Activated T-cell treated with anti-CD3 and anti-CD28 coated beads, Interleukin-2, amount 50 U/mL, for 72 hours (primary cell): ENCODE measurements at regions not wholly inside any gene's neighbourhood (a gene's known extent, or its start where the extent isn't known, plus 50 kb on each side); places are given as distances from the start of the nearest gene placed in this dataset.
"Not testable (repeated sequence)": the region's sequence is repeated elsewhere in the genome, so short reads cannot be mapped to it uniquely, and the experiment has no call there.

ENCODE experiments used
- ATAC-seq, 2 donors: fragments of 150-1000 bp; cut with Tn5 transposase; replicated peaks in 1 of 2; 2 replicates each; pipeline ENCODE4 v1.10.0; 2021; ENCODE audit warnings: moderate library complexity in 2 of 2, mild to moderate bottlenecking in 1 of 2
- DNase-seq, 2 donors: peaks; one replicate each; pipeline ENCODE4 v3.0.0; 2021 to 2022; ENCODE audit warnings: mixed read lengths in 1 of 2
- H3K27ac Mint-ChIP-seq: one replicate; pipeline ENCODE4 v1.8.0; 2022; ENCODE audit warnings: mild to moderate bottlenecking, moderate library complexity, mixed read lengths
- H3K27me3 Mint-ChIP-seq: one replicate; pipeline ENCODE4 v1.8.0; 2022; ENCODE audit warnings: low read depth, mixed read lengths
- H3K36me3 Mint-ChIP-seq, 2 donors: one replicate each; pipeline ENCODE4 v1.8.0; 2022; ENCODE audit warnings: mixed read lengths in 2 of 2, mild to moderate bottlenecking in 1 of 2; ENCODE audit not compliant: insufficient read depth in 2 of 2
- H3K4me1 Mint-ChIP-seq: one replicate; pipeline ENCODE4 v1.8.0; 2022; ENCODE audit warnings: low read depth, mixed read lengths
- H3K4me3 Mint-ChIP-seq, 2 donors: one replicate each; pipeline ENCODE4 v1.8.0; 2022; ENCODE audit warnings: mild to moderate bottlenecking in 2 of 2, mixed read lengths in 2 of 2, moderate library complexity in 2 of 2
- H3K9me3 Mint-ChIP-seq, 2 donors: one replicate each; pipeline ENCODE4 v1.8.0; 2022; ENCODE audit warnings: mixed read lengths in 2 of 2

DNA sequence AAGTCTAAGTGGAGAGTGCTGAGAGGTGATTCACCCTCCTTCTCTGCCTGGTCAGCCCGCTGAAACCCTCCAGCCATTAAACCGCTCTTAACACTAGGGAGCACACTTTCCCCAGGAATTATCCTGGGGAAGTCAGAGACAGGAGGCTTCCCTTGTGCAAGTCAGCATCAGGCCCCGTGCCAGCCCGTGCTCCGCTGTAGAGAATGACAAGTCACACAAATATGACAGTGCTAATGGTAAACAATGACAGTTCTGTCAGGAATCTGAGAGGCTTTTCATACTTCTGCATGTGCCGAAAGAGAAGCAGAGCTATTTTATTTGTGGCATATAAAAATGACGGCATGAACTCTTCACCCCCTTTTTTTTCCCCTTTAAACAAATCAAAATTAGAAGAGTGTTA is 816.9 kb upstream of the SLC10A2 start:
- Mint-ChIP-seq H3K4me1 (no peaks in the 10 kb centered on the region), H3K4me3 (no peak overlapping the region), H3K36me3 (no peaks in the 10 kb centered on the region), H3K9me3 (peaks cover 0 to 11% of the 10 kb centered on the region in 2 donors), H3K27me3 (no peaks in the 10 kb centered on the region), H3K27ac (no peak overlapping the region)
- DNase-seq (no peak), ATAC-seq (no peak)

DNA sequence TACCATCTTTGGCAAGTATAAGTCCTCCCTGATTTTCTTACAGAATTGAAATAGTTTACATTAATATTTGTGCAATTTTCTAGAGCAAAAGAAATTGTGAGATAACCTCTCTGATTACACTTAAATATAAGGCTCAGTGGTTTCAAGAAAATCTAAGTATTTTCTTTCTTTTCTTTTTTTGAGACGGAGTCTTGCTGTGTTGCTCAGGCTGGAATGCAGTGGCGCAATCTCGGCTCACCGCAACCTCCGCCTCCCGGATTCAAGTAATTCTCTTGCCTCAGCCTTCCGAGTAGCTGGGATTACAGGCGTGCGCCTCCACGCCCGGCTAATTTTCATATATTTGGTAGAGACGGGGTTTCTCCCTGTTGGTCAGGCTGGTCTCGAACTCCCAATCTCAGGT is 813.9 kb upstream of the SLC10A2 start:
- not testable (repeated sequence) for H3K4me3 Mint-ChIP-seq, H3K27ac Mint-ChIP-seq, H3K4me1 Mint-ChIP-seq, ATAC-seq, H3K36me3 Mint-ChIP-seq, H3K9me3 Mint-ChIP-seq, H3K27me3 Mint-ChIP-seq, DNase-seq

DNA sequence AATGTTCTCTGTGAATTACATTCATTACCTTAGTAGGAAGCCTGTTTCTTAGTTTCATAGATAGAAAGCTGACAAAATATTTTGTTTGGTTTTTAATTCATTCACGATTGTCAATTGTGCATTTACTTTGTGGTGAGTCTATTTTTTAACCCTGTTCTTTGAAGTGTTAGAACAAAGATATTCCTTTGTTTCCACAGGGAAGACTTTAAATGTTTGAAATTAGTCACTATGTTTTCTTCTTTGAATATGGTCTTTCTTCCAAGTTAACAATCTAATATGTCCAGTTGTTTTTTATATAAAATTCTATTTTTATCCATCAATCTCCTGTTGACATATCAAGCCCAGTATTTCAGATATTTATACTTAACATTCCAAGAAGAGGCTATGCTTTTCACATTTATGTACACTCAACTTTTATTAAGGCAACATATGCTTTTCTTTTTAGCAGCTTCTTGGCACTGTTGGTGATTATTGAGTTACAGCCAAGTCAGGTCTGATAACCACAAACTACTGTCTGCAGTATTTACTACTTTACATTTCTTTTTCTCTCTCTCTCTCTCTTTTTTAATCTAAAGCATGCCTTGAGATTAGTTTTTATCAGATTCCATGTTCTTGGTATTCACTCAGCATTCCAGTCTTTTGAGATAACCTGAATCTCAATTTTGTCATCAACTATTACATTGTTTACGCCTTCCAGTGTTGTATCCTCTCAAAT is 812.8 kb upstream of the SLC10A2 start:
- no peak overlapping the region for H3K27ac Mint-ChIP-seq
- H3K4me1 Mint-ChIP-seq: no peaks in the 10 kb centered on the region
- ATAC-seq (no peak), DNase-seq (no peak)
- H3K27me3 Mint-ChIP-seq: no peaks in the 10 kb centered on the region
- peaks cover 0 to 8% of the 10 kb centered on the region in 2 donors for H3K9me3 Mint-ChIP-seq
- H3K36me3 Mint-ChIP-seq: no peaks in the 10 kb centered on the region
- H3K4me3 Mint-ChIP-seq: no peak overlapping the region

DNA sequence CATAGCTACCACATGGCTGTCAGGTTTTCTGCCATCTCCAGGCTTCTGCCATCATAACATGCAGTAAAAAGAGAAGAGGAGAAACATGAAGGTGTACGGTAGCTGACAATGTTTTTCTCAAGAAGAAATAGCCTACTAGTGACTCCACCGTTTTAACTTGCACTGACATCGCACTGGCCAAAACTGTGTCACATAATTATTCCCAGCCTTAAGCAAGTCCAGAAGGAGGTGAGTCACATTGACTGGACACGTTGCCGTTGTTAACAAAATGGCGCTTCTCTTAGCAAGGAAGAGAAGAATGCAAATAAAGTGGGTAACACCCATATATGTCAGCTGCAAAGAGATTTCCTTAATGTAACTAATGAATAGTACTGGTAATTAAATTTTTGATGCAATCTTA is 810.4 kb upstream of the SLC10A2 start:
- Mint-ChIP-seq H3K4me3 (no peak overlapping the region), H3K27me3 (no peaks in the 10 kb centered on the region), H3K36me3 (no peaks in the 10 kb centered on the region), H3K9me3 (peaks cover 0 to 4% of the 10 kb centered on the region in 2 donors), H3K4me1 (no peaks in the 10 kb centered on the region), H3K27ac (no peak overlapping the region)
- ATAC-seq (no peak), DNase-seq (no peak)

DNA sequence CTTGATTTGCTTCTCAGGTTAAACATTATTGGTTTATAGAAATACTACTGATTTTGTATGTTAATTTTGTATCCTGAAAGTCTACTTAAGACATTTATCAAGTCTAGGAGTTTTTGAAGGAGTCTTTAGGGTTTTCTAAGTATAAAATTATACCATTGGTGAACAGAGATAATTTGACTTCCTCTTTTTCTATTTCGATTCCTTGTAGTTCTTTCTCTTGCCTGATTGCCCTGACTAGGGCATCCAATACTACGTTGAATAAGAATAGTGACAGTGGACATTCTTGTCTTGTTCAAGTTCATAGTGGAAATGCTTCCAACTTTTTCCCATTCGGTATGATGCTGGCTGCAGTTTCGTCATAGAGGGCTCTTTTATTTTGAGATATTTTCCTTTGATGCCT is 807.5 kb upstream of the SLC10A2 start:
- DNase-seq (no peak), ATAC-seq (no peak)
- Mint-ChIP-seq H3K4me3 (no peak overlapping the region), H3K36me3 (no peaks in the 10 kb centered on the region), H3K27ac (no peak overlapping the region), H3K27me3 (no peaks in the 10 kb centered on the region), H3K9me3 (peaks cover 2 to 3% of the 10 kb centered on the region in 2 donors), H3K4me1 (no peaks in the 10 kb centered on the region)

DNA sequence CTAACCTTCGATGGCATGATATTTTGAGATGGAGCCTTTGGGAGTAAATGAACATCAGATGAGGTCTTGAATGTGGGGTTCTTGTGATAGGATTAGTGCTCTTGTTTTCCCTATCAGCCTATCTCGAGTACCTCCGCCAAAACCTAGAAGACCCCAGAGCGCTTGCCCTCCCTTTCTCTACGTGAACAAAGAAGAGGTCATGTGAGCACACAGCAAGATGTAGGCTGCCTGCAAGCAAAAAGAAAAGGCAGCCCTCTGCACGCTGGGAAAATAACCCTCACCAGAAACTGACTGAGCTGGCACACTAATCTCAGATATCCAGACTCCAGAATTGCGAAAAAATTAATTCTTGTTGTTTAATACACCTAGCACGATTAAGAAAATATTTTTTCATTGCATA is 799.8 kb upstream of the SLC10A2 start:
- Mint-ChIP-seq H3K27ac (no peak overlapping the region), H3K9me3 (peaks cover 0 to 5% of the 10 kb centered on the region in 2 donors), H3K4me1 (no peaks in the 10 kb centered on the region), H3K4me3 (no peak overlapping the region), H3K27me3 (no peaks in the 10 kb centered on the region), H3K36me3 (no peaks in the 10 kb centered on the region)
- DNase-seq (no peak), ATAC-seq (no peak)

DNA sequence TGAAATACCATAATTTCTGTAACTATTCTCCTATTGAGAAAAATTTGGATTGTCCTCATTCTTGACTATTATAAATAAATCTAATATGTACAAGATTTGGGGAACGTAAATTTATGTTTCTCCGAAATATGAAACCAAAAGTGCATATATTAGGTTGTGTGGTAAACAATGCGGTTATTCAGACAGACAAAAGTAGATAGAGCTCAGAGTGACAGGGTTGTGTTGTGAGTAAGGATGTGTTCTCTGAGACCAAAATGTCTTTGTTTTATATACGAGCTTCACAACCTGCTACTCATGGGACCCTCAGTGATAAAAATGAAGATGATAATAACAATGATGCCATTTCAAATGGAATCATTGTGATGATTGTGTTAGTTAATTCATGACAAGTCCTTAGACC is 796.3 kb upstream of the SLC10A2 start:
- Mint-ChIP-seq H3K4me1 (no peaks in the 10 kb centered on the region), H3K36me3 (no peaks in the 10 kb centered on the region), H3K4me3 (no peak overlapping the region), H3K9me3 (peaks cover 0 to 2% of the 10 kb centered on the region in 2 donors), H3K27me3 (no peaks in the 10 kb centered on the region), H3K27ac (no peak overlapping the region)
- ATAC-seq (no peak), DNase-seq (no peak)

DNA sequence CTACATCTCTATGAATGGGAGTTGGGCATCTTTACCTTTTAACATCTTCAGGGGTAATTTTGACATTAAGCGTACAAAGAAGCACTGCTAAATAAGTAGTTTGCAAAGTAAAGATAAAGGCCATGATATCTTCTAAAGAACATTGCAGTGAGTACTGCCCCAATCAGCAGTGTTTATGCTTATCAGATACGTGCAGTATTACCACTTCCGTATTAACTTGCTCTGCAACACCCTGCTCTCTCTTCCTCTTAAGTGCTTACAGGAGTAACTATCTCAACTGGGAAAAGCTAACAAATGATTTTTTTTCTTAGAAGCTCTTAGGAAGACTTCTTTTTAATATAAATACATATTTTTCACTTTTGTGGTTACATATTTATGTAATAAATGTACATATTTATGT is 793.7 kb upstream of the SLC10A2 start:
- no peaks in the 10 kb centered on the region for H3K27me3 Mint-ChIP-seq
- H3K36me3 Mint-ChIP-seq: no peaks in the 10 kb centered on the region
- peaks cover 2% of the 10 kb centered on the region in 2 donors for H3K9me3 Mint-ChIP-seq
- H3K4me1 Mint-ChIP-seq: no peaks in the 10 kb centered on the region
- no peak for ATAC-seq
- no peak overlapping the region for H3K27ac Mint-ChIP-seq
- DNase-seq: no peak
- H3K4me3 Mint-ChIP-seq: no peak overlapping the region

DNA sequence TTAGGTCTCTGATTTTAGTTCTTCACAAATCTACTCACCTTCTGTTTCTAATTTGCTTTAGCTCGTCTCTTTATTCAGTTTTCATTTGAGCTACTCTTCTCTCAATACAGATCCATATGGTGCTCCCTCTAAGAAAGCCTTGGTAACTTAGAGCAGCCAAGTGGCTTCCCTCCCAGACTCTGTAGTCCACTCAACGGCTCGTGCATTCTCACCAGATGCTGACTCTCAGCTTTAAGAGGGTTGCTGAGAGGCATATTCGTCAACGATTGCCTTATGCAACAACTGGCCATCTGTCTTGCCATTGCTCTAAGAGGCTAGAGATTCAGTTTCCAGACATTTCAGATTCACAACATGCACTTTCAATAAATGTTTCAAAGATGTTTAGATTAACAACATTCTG is 785.8 kb upstream of the SLC10A2 start:
- H3K36me3 Mint-ChIP-seq: no peaks in the 10 kb centered on the region
- H3K9me3 Mint-ChIP-seq: peaks cover 4 to 8% of the 10 kb centered on the region in 2 donors
- H3K27ac Mint-ChIP-seq: no peak overlapping the region

DNA sequence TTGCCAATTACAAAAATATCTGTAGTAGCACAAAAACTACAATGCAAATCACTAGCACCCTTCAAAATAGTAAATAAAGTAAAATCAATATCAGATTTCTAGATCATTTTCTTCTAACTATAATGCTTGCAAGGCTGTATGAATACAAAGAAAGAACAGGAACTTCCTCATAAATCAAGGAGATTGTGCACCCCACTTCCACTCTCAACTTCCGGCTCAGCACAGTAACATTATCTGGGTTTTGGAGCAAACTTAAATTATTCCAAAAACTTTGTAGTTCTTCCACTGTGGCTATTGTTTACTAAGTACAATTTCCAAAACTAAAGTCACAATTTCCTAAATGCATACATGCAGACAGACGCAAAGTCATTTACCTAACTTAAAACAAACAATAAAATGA is 778.3 kb upstream of the SLC10A2 start:
- no peak overlapping the region for H3K4me3 Mint-ChIP-seq
- H3K4me1 Mint-ChIP-seq: no peaks in the 10 kb centered on the region
- DNase-seq: no peak
- no peaks in the 10 kb centered on the region for H3K27me3 Mint-ChIP-seq
- H3K27ac Mint-ChIP-seq: no peak overlapping the region
- no peak for ATAC-seq
- H3K9me3 Mint-ChIP-seq: peaks cover 1 to 2% of the 10 kb centered on the region in 2 donors
- no peaks in the 10 kb centered on the region for H3K36me3 Mint-ChIP-seq

More for the DNA sequence above, 785.8 kb upstream of the SLC10A2 start:
- no peaks in the 10 kb centered on the region for H3K27me3 Mint-ChIP-seq
- H3K4me1 Mint-ChIP-seq: no peaks in the 10 kb centered on the region
- DNase-seq: no peak
- no peak overlapping the region for H3K4me3 Mint-ChIP-seq
- no peak for ATAC-seq

DNA sequence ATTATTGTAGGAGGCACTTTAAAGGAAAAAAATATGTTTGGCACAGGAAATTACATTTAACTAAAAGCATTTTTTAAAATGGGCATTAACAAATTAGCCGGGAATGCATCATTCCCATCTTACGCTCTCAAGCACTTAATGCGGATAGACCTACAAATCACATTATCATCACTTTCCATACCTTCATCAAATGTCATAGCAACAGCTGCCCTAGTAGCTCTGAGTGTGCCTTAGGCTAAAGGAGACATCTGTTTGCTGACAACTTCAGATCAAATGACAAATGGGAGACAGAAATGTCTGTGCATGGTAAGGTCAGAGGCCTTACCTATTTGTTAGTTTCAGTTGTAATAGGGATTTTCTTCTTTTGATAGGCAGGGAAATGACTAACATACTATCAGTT is 773.2 kb upstream of the SLC10A2 start:
- DNase-seq (no peak), ATAC-seq (no peak)
- no peaks in the 10 kb centered on the region for H3K4me1 Mint-ChIP-seq
- no peaks in the 10 kb centered on the region for H3K27me3 Mint-ChIP-seq
- peaks cover 0 to 1% of the 10 kb centered on the region in 2 donors for H3K9me3 Mint-ChIP-seq
- H3K27ac Mint-ChIP-seq: no peak overlapping the region
- H3K4me3 Mint-ChIP-seq: no peak overlapping the region
- no peaks in the 10 kb centered on the region for H3K36me3 Mint-ChIP-seq

DNA sequence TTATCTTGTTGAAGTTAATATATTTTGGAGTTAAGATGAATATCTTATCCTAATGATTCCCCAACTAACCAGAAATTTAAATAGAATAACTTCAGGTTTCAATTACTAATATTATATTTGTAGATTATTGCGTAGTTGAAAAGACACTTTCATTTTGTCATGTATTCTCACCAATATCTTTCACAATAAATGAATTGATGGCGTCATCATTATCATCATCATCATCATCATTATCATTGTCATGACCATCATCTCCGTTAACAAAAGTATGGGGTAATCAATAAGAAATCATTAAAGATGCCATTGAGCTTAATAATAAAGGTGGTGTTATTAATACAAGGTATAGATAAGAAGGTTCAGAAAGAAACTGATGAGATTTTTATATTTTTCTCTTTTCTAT is 768.8 kb upstream of the SLC10A2 start:
- DNase-seq: no peak
- H3K4me3 Mint-ChIP-seq: no peak overlapping the region
- no peaks in the 10 kb centered on the region for H3K4me1 Mint-ChIP-seq
- peaks cover 1 to 3% of the 10 kb centered on the region in 2 donors for H3K9me3 Mint-ChIP-seq
- no peak for ATAC-seq
- H3K27me3 Mint-ChIP-seq: no peaks in the 10 kb centered on the region
- H3K36me3 Mint-ChIP-seq: no peaks in the 10 kb centered on the region
- H3K27ac Mint-ChIP-seq: no peak overlapping the region

DNA sequence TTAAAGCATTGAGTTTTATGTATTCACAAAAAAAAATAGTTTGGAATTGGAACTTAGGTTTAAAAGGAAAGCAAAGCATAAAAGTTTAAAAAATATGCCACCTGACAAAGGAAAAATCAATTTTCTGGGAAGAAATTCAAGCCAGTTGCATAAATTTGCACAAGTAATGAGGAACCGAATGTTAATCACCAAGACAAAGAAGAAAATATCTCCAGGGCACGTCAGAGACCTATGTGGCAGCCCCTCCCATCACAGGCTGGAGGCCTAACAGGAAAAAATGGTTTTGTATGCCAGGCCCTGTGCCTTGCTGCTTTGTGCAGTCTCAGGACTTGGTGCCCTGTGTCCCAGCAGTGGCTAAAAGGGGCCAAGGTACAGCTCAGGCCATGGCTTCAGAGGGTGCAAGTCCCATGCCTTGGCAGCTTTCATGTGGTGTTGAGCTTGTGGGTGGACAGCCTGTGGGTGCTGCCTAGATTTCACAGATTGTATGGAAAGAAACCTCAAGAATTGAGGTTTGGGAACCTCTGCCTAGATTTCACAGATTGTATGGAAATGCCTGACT is 767.2 kb upstream of the SLC10A2 start:
- H3K4me1 Mint-ChIP-seq: no peaks in the 10 kb centered on the region
- no peak overlapping the region for H3K27ac Mint-ChIP-seq
- H3K36me3 Mint-ChIP-seq: no peaks in the 10 kb centered on the region
- H3K9me3 Mint-ChIP-seq: peaks cover 3 to 5% of the 10 kb centered on the region in 2 donors
- no peak for DNase-seq
- no peaks in the 10 kb centered on the region for H3K27me3 Mint-ChIP-seq
- H3K4me3 Mint-ChIP-seq: no peak overlapping the region
- no peak for ATAC-seq

DNA sequence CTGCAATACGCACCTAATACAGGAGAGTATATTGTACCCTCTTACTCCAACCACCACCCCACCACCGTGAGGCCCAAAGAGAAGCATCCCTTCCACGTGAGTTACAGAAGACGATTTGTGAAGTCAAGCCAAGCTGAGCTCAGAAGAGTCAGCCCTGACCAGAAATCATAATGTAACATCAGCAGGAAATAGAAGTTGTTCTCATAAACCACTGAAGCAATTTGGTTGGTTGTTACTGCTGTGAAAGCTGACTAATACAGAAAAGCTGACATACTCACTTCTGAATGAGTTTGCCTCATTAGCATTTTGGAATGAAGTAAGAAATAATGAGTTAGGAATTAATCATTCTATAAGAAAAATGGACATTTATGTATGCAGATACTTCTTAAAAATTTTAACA is 749.4 kb upstream of the SLC10A2 start:
- no peak for ATAC-seq
- no peak overlapping the region for H3K27ac Mint-ChIP-seq
- no peaks in the 10 kb centered on the region for H3K4me1 Mint-ChIP-seq
- H3K9me3 Mint-ChIP-seq: peaks cover 6 to 14% of the 10 kb centered on the region in 2 donors
- H3K4me3 Mint-ChIP-seq: no peak overlapping the region
- no peaks in the 10 kb centered on the region for H3K27me3 Mint-ChIP-seq
- no peaks in the 10 kb centered on the region for H3K36me3 Mint-ChIP-seq
- DNase-seq: no peak
